A673 (cell line): ENCODE measurements at regions not wholly inside any gene's neighbourhood (a gene's known extent, or its start where the extent isn't known, plus 50 kb on each side); places are given as distances from the start of the nearest gene placed in this dataset.

Experiments
- CTCF ChIP-seq: fragments of 300-800, 200-600 bp; sonication (generic); conservative IDR thresholded peaks from 2 replicates; pipeline ENCODE4 v1.5.1; 2017; ENCODE audit warnings: low read depth, mild to moderate bottlenecking, antibody characterized with exemption, low read length, moderate library complexity, mixed read lengths
- EZH2 ChIP-seq: fragments of 200-600 bp; sonication (generic); IDR thresholded peaks from 2 replicates; pipeline ENCODE4 v1.6.1; 2017; ENCODE audit warnings: borderline replicate concordance, low read depth, mild to moderate bottlenecking, mixed read lengths, antibody characterized with exemption, low read length; ENCODE audit not compliant: poor library complexity, severe bottlenecking

- TF ChIP-seq CTCF (no peak), EZH2 (no peak)
Measured at GRCh38 chr4:20367446-20367845, 115.7 kb downstream of the SLIT2 start.
